BE2C (cell line): ENCODE measurements at regions not wholly inside any gene's neighbourhood (a gene's known extent, or its start where the extent isn't known, plus 50 kb on each side); places are given as distances from the start of the nearest gene placed in this dataset.

ENCODE experiments used
- DNase-seq: peaks from one replicate; pipeline ENCODE4 v3.0.0-alpha.2; 2020
- H3K27me3 ChIP-seq: fragments of 250-450 bp; sonication (Bioruptor Pico); 2 replicates; pipeline ENCODE4 v1.5.1; 2020; ENCODE audit warnings: mild to moderate bottlenecking
- H3K36me3 ChIP-seq: fragments of 250-450 bp; sonication (Bioruptor Pico); 2 replicates; pipeline ENCODE4 v1.5.1; 2020; ENCODE audit warnings: mild to moderate bottlenecking
- H3K4me1 ChIP-seq: fragments of 250-450 bp; sonication (Bioruptor Pico); 2 replicates; pipeline ENCODE4 v1.5.1; 2020
- H3K4me3 ChIP-seq: 2 replicates; pipeline ENCODE4 v1.5.1; 2011; ENCODE audit warnings: low read depth, low read length
- H3K9me3 ChIP-seq: fragments of 250-450 bp; sonication (Bioruptor Pico); 2 replicates; pipeline ENCODE4 v1.5.1; 2020
- CTCF ChIP-seq: IDR thresholded peaks from 2 replicates; pipeline ENCODE4 v1.5.1; 2012; ENCODE audit warnings: mild to moderate bottlenecking, low read depth, low read length

DNA sequence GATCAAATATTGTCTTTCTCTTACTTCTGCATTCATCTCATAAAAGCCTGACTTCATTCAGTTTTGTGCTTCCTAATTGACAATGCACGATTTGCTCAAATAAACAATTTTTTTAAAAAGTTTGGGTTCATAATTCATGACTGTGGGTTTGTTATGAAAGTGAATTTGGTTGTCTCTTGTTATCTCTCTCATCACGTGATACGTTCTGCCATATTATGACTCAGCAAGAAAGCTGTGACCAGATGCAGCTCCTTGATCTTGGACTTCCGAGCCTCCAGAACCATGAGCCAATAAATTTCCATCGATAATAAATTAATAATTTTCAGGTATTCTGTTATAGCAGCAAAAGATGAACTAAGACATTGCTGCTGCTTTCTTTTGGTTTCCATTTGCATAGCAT lies 156.5 kb upstream of the LRATD1 start:
- no peak for DNase-seq

DNA sequence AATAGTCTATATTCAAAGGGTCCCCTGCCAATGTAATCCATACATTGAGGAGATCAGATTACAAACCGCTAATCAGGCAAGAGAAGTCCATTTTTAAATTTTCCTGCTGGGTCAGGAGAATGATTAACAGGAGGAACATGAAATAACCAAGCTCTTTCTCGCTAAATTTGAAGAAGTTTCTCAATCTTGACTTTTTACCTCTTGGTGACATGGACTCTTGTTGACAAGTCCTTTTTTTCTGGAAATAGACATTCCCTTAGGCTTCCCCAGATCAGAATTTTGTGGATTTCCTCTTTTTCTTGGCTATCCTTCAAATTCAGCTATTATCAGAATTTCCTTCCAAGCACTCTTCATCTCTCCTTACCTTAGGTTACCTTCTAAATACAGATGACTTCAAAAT lies 153.0 kb upstream of the LRATD1 start:
- TF ChIP-seq CTCF: no peak
- no peak overlapping the region for H3K4me3 ChIP-seq
- no peaks in the 10 kb centered on the region for H3K9me3 ChIP-seq
- no peak for DNase-seq
- H3K27me3 ChIP-seq: no peaks in the 10 kb centered on the region
- peaks cover 5% of the 10 kb centered on the region; the same call in 1 of the 2 replicates for H3K4me1 ChIP-seq
- H3K36me3 ChIP-seq: no peaks in the 10 kb centered on the region

More for the DNA sequence above, 156.5 kb upstream of the LRATD1 start:
- Histone ChIP-seq H3K4me3 (peak overlapping the region; percentile 34), H3K9me3 (no peaks in the 10 kb centered on the region), H3K4me1 (peaks cover 5% of the 10 kb centered on the region; the same call in 1 of the 2 replicates), H3K27me3 (no peaks in the 10 kb centered on the region), H3K36me3 (no peaks in the 10 kb centered on the region)
- no peak for TF ChIP-seq CTCF

- no peaks in the 10 kb centered on the region for H3K9me3 ChIP-seq
- no peak for TF ChIP-seq CTCF
- H3K36me3 ChIP-seq: no peaks in the 10 kb centered on the region
- no peak for DNase-seq
- H3K4me1 ChIP-seq: peaks cover 5% of the 10 kb centered on the region; the same call in 1 of the 2 replicates
- no peaks in the 10 kb centered on the region for H3K27me3 ChIP-seq
- H3K4me3 ChIP-seq: no peak overlapping the region
Measured at GRCh38 chr2:14480120-14480519, 152.4 kb upstream of the LRATD1 start.

DNA sequence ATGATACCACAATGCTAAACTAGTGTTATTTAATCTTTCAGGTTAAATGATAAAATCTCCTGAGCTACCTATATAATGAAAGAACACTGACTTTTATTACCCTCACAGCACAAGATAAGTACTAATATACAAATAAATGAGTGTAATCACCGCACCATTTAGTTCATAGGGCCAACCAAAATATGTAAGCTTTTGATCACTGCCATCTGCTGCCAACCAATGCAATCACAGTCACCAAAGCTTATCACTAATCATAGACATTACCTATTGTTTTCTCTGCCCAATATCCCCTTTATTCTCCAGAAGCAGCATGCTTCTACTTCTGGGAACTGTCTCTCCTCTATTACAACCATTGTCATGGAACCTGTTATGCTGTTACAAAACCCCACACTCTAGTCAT lies 151.6 kb upstream of the LRATD1 start:
- no peaks in the 10 kb centered on the region for H3K9me3 ChIP-seq
- no peak for TF ChIP-seq CTCF
- H3K36me3 ChIP-seq: no peaks in the 10 kb centered on the region
- H3K4me3 ChIP-seq: no peak overlapping the region
- peaks cover 4% of the 10 kb centered on the region; the same call in 1 of the 2 replicates for H3K4me1 ChIP-seq
- H3K27me3 ChIP-seq: no peaks in the 10 kb centered on the region
- no peak for DNase-seq

DNA sequence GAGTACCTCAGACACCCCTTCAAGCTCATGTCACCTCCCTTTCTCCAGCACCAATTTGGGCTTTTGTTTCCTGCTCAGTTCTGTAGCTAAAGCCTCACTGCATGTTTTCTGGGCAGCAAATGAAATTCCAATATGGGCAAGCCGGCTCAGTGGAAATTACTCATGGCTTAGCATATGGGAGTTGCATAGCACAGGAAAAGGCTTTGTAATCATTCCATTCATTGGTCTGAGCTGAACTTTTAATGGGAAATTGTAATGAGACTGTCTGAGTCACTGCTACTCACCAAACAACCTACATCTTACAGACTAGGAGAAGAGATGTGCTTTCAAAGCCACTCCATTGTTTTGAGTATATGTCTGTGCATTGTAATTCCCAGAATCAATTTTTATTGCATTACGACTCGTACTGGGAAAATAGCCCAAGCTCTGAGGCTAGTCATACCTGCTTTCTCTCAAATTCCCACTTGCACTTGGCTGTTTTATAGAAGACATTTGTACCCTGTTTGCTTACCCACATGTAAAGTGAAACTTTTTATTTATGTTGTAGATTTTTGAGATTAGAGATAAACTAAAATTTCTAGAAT lies 139.5 kb upstream of the LRATD1 start:
- H3K9me3 ChIP-seq: no peaks in the 10 kb centered on the region
- no peaks in the 10 kb centered on the region for H3K27me3 ChIP-seq
- H3K4me1 ChIP-seq: no peaks in the 10 kb centered on the region
- H3K4me3 ChIP-seq: no peak overlapping the region
- no peak for TF ChIP-seq CTCF
- no peak for DNase-seq
- H3K36me3 ChIP-seq: no peaks in the 10 kb centered on the region

DNA sequence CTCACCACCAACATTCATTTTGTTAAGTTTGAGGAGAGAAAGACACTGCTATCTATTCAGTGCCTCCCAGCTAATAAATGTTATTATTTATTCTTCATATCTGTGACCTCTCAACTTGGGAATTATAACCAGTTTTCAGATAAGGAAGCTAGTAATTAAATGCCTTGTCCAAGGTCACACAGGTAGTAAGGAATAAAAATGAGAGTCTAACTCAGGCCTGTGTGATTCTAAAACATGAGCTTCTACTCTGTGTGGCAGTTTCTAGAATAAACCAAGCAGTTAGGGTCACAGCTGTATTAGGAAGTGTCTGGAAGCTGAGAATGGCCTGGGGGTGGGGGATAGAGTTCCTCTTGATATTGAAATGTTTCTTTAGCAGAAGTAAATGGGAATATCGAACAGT lies 137.8 kb upstream of the LRATD1 start:
- Histone ChIP-seq H3K36me3 (no peaks in the 10 kb centered on the region), H3K4me1 (no peaks in the 10 kb centered on the region), H3K9me3 (no peaks in the 10 kb centered on the region), H3K4me3 (no peak overlapping the region), H3K27me3 (no peaks in the 10 kb centered on the region)
- no peak for TF ChIP-seq CTCF
- DNase-seq: no peak
